Neural crest cell (in vitro differentiated cells): ENCODE measurements at regions not wholly inside any gene's neighbourhood (a gene's known extent, or its start where the extent isn't known, plus 50 kb on each side); places are given as distances from the start of the nearest gene placed in this dataset.
A peak's percentile ranks its signal among the peaks of the same experiment; 100 is the strongest.

Source experiments
- DNase-seq: peaks from one replicate; pipeline ENCODE4 v3.0.0; 2021; ENCODE audit warnings: low read depth, mixed read lengths, low spot score
- H3K27ac Mint-ChIP-seq: one replicate; pipeline ENCODE4 v1.8.0; 2021; ENCODE audit warnings: mild to moderate bottlenecking, mixed read lengths; ENCODE audit not compliant: unreplicated experiment
- H3K27me3 Mint-ChIP-seq: 2 replicates; pipeline ENCODE4 v1.8.0; 2021; ENCODE audit warnings: low read depth, mild to moderate bottlenecking, mixed read lengths
- H3K36me3 Mint-ChIP-seq: 2 replicates; pipeline ENCODE4 v1.8.0; 2021; ENCODE audit warnings: low read depth, mild to moderate bottlenecking, mixed read lengths
- H3K4me1 Mint-ChIP-seq: 2 replicates; pipeline ENCODE4 v1.8.0; 2021; ENCODE audit warnings: mixed read lengths
- H3K4me3 Mint-ChIP-seq: one replicate; pipeline ENCODE4 v1.8.0; 2021; ENCODE audit warnings: mild to moderate bottlenecking, mixed read lengths
- H3K9me3 Mint-ChIP-seq: 2 replicates; pipeline ENCODE4 v1.8.0; 2021; ENCODE audit warnings: mixed read lengths
- CTCF ChIP-seq: fragments of 200-600 bp; sonication (generic); conservative IDR thresholded peaks from 2 replicates; pipeline ENCODE4 v1.5.0; 2021; ENCODE audit warnings: antibody characterized with exemption, mild to moderate bottlenecking

DNA sequence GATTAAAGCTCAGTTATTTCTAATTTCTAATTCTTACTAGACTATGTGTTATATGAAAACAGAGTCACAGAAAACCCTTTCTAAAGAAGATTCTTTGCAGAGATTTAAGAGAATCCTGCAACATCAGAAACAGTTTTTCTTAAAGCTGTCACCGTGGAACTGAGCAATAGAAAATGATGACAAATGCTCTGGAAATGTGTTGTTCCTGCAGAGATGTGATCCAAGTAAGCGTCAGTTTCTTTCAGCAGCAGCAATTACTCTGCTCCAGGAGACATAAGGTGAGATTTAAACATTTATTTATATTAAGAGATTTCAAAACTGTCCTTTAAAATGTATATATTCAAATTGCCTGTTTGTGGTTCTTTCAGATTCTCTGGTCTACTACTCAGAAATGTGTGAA is 350.5 kb upstream of the NETO1 start:
- no peak for TF ChIP-seq CTCF
- Mint-ChIP-seq H3K27me3 (no peaks in the 10 kb centered on the region), H3K4me1 (no peaks in the 10 kb centered on the region), H3K4me3 (no peak overlapping the region), H3K36me3 (no peaks in the 10 kb centered on the region), H3K27ac (no peak overlapping the region), H3K9me3 (peaks cover 14% of the 10 kb centered on the region)
- no peak for DNase-seq

GRCh38 chr18:73214970-73215369 is 347.2 kb upstream of the NETO1 start:
- Mint-ChIP-seq H3K27me3 (no peaks in the 10 kb centered on the region), H3K27ac (no peak overlapping the region), H3K36me3 (no peaks in the 10 kb centered on the region), H3K4me3 (no peak overlapping the region), H3K4me1 (peaks cover 7% of the 10 kb centered on the region), H3K9me3 (peaks cover 3% of the 10 kb centered on the region)
- no peak for DNase-seq
- no peak for TF ChIP-seq CTCF

GRCh38 chr18:73212442-73212841 is 344.7 kb upstream of the NETO1 start:
- H3K27me3 Mint-ChIP-seq = no peaks in the 10 kb centered on the region
- no peak for TF ChIP-seq CTCF
- peaks cover 7% of the 10 kb centered on the region for H3K4me1 Mint-ChIP-seq
- no peaks in the 10 kb centered on the region for H3K36me3 Mint-ChIP-seq
- peaks cover 3% of the 10 kb centered on the region for H3K9me3 Mint-ChIP-seq
- H3K4me3 Mint-ChIP-seq = no peak overlapping the region
- H3K27ac Mint-ChIP-seq = peak overlapping the region; percentile 0
- no peak for DNase-seq

DNA sequence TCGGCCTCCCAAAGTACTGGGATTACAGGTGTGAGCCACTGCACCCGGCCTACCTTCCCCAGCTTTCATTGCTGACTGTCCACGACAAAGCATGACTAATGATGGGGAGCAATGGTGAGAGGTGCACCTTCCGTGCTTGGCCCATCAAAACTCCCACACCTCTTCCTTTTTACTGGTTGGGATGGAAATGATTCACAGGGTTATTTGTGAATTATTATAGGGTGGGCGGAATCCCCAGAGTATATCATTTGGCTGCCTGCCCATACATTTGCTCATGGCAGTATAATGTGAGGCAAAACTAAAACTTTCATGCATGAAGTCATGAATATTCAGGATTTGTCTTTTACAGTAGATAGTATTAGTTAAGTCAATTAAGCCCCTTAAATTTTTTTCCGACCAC is 334.2 kb upstream of the NETO1 start:
- no peak for DNase-seq
- no peaks in the 10 kb centered on the region for H3K36me3 Mint-ChIP-seq
- H3K27me3 Mint-ChIP-seq = no peaks in the 10 kb centered on the region
- no peak for TF ChIP-seq CTCF
- H3K27ac Mint-ChIP-seq = no peak overlapping the region
- no peaks in the 10 kb centered on the region for H3K9me3 Mint-ChIP-seq
- H3K4me3 Mint-ChIP-seq = no peak overlapping the region
- no peaks in the 10 kb centered on the region for H3K4me1 Mint-ChIP-seq

DNA sequence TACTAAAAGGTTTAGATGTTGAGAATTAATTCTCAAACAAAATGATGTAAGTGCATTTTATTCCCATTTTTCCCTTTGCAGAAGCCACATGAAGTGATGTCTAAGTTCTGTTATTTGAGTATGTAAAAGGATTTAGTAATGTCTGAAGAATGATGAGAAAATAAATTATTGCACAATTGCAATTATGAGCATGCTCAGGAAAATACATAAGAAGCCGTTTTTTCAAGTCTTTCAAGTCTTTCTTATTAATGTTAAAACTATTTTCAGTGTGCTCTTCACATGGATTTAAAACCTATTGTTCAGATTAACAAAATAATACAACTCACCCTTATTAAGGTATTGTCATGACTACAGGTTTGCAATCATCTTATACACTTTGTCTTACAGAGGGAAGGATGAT is 331.4 kb upstream of the NETO1 start:
- no peak for DNase-seq
- no peak for TF ChIP-seq CTCF
- H3K27me3 Mint-ChIP-seq = no peaks in the 10 kb centered on the region
- no peaks in the 10 kb centered on the region for H3K36me3 Mint-ChIP-seq
- H3K27ac Mint-ChIP-seq = no peak overlapping the region
- H3K4me3 Mint-ChIP-seq = no peak overlapping the region
- H3K9me3 Mint-ChIP-seq = peaks cover 4% of the 10 kb centered on the region
- no peaks in the 10 kb centered on the region for H3K4me1 Mint-ChIP-seq

DNA sequence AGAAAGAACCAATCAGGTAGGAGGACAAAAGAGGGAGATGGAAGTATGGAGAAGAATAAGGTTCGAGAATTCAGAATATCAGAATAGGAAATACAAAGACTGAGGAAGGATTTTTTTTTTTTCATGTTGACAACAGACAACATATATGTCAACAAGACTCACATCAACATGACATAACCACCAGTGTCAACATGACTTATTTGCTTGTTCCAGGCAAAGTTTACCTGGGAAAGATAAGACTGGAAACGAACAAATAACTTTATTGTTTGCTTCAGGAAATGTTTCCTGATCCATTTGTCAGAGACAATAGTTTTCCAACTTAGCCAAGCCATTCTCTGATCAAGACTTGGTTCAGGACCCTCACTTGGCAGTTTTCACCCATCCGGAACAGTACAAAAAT is 321.9 kb upstream of the NETO1 start:
- Mint-ChIP-seq H3K9me3 (no peaks in the 10 kb centered on the region), H3K36me3 (no peaks in the 10 kb centered on the region), H3K27ac (no peak overlapping the region), H3K4me1 (no peaks in the 10 kb centered on the region), H3K27me3 (no peaks in the 10 kb centered on the region), H3K4me3 (no peak overlapping the region)
- no peak for TF ChIP-seq CTCF
- DNase-seq = no peak
